GM21723 (cell line): ENCODE measurements at regions not wholly inside any gene's neighbourhood (a gene's known extent, or its start where the extent isn't known, plus 50 kb on each side); places are given as distances from the start of the nearest gene placed in this dataset.

Experiments
- ATAC-seq: cut with Tn5 transposase; IDR thresholded peaks from one replicate; pipeline ENCODE4 v1.9.1; 2021; ENCODE audit warnings: mild to moderate bottlenecking, moderate library complexity; ENCODE audit not compliant: unreplicated experiment

DNA sequence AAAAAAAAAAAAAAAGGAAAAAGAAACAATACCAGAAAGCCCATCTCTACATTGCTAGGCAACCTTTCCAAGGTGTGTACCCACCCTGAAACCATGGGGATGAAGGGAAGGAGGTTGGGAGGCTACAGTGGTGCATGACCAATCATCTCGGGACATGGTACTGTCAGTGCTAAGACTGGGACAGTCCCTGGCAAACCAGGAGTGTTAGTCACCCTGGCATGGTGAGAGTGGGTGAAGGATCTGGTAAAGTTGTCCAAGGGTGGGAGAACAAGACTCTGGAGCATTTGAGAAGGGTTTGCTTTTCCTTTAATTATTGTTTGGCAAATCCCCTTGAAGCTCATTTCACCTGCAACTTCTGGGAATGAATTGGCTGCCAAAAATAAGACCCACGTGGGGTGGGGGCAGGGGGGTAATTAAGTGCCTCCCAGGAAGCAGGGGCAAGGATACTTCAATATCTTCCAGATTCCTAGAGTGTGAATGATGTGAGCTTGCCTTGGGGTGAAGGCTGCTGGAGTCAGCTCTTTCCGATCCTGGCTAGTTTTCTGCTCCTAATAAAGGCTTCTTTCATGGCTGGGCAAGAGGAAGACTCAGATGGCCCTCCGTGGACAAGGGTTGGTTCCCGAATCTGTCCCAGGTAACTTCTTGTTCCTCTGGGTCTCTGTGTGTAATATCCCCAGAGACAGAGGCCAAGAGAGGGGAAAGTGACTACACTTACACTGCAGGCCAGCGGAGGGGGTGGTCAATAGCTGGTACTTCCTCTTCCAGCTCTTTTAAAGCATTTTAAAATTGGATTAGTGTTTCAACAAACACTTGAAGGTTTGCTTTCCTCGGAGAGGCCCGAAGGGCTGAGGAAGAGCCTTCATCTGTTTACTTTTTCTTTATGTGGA, 61.6 kb upstream of the SPRY4 start:
- ATAC-seq = no peak

GRCh38 chr5:142385194-142385593, 60.4 kb upstream of the SPRY4 start:
- no peak for ATAC-seq

- ATAC-seq = no peak
Measured at GRCh38 chr5:142384014-142384413, 59.2 kb upstream of the SPRY4 start.

DNA sequence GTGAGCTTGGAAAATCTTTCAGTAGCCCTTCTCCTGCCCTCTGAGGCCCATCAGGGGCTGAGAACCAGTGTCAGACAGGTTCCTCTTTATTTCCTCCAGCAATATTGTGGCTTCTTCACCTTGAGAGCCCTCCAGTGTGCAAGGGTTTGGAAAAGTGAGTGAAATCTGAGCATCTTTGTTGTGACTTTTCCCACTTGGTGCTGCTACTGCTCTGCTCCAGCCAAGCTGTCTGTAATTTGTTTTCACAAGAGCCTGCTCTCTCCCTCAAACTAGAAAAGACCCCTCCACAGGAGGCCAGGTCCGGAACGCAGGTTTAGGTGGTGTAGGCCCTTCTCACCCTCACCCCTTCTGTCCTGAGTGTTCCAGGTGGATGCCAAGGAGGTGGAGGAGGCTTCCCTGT, 57.4 kb upstream of the SPRY4 start:
- no peak for ATAC-seq

GRCh38 chr5:142378737-142379634, 54.2 kb upstream of the SPRY4 start:
- no peak for ATAC-seq

DNA sequence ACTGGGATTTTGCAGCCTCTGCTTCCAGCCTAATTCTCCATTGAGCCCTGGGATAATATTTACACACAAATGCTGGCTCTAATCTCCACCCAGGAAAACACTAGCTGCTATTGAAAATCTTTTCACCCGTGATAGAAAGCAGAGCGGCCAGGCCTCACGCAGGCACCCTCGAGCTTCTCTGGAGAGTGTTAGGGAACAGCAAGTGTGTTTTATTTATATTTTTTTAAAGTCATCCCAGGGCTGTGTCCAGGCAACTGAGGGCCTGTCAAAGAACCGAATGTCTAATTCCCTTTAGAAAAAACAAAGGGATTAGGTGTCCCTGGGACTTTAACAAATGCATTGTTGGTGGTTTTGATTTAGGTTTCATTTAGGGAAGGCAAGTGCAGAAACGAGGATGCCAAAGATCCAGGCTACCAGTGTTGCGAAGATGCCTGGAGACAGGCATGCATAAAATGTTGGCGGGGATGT, 51.2 kb upstream of the SPRY4 start:
- no peak for ATAC-seq
